GM13976 (cell line): ENCODE measurements at regions not wholly inside any gene's neighbourhood (a gene's known extent, or its start where the extent isn't known, plus 50 kb on each side); places are given as distances from the start of the nearest gene placed in this dataset.

Source experiments
- DNase-seq: peaks from one replicate; pipeline ENCODE4 v3.0.0; 2012; ENCODE audit warnings: low spot score
- CTCF ChIP-seq: IDR thresholded peaks from 2 replicates; pipeline ENCODE4 v1.5.1; 2012; ENCODE audit warnings: borderline replicate concordance, mild to moderate bottlenecking; ENCODE audit not compliant: insufficient read depth; ENCODE audit errors: extremely low read depth, missing control alignments, control extremely low read depth
- in situ Hi-C: fragments of 300-500 bp; cut with MboI; formaldehyde crosslinking; loops from one replicate; pipeline ENCODE4 v1.12.0; 2022; ENCODE audit warnings: low sequenced_read_pairs, mixed read lengths, inconsistent platforms; ENCODE audit not compliant: unreplicated experiment

GRCh38 chr6:14933183-14933544 lies 312.7 kb upstream of the JARID2 start:
- DNase-seq = no peak
- no peak for TF ChIP-seq CTCF

GRCh38 chr6:14934013-14934412 lies 311.9 kb upstream of the JARID2 start:
- in situ Hi-C loops = no loop called here
- no peak for TF ChIP-seq CTCF
- DNase-seq = no peak

More at GRCh38 chr6:14933183-14933544, 312.7 kb upstream of the JARID2 start:
- in situ Hi-C loops = no loop called here

GRCh38 chr6:14934844-14935243 lies 311.0 kb upstream of the JARID2 start:
- in situ Hi-C loops = no loop called here

DNA sequence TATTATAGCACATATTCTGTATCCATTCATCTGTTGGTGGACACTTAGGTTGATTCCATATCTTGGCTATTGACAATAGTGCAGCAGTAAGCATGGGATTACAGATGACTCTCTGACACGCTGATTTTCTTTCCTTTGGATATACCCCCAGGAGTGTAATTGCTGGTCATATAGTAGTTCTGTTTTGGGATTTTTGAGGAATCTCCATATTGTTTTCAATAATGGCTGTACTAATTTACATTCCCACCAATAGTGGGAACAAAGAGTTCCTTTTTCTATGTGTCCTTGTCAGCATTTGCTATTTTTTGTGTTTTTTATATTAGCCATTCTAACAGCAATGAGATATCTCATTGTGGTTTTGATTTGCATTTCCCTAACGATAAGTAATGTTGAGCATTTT lies 309.0 kb upstream of the JARID2 start:
- no peak for TF ChIP-seq CTCF
- in situ Hi-C loops = no loop called here
- DNase-seq = no peak

More at GRCh38 chr6:14934844-14935243, 311.0 kb upstream of the JARID2 start:
- no peak for DNase-seq
- TF ChIP-seq CTCF = no peak

DNA sequence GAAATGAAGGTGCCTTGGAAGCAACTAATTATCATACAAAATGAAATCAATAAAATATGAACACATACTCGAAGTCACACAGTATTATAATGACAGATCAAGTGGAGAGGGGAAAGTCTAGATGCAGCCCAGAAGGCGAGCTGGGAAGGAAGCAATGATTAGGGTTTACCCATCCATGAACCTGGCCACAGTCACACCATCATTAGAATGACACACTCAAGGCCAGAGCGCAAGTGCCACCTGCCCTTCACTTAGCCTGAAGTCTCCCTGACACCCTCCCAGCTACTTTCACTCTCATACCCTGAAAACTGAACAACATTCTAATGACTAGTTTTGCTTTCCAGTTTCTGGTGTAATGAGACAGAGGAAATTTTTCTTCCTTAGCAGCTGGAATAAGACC lies 302.8 kb upstream of the JARID2 start:
- TF ChIP-seq CTCF = no peak
- in situ Hi-C loops = no loop called here

DNA sequence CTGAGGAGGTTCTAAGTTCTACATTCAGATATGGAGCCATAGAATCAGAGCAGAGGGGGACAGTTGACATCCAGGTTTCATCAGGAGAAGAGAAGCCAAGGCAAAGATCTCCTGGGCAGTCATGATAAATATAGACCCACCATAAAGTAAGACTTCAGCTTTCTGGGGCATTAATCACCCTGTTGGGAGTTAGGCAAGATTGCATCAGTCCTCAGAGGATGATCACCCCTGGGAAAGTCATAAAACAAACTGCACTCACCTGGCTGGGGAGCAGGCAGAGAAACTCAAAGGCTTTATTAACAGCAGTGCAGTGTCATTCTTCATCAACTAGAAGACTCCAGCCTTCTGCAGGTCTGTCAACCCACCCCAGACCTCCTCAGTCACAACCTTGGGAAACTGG lies 301.3 kb upstream of the JARID2 start:
- in situ Hi-C loops = no loop called here
- TF ChIP-seq CTCF = no peak
- no peak for DNase-seq

More for the DNA sequence above, 302.8 kb upstream of the JARID2 start:
- DNase-seq = no peak
